Astrocyte of the cerebellum (primary cell): ENCODE measurements at regions not wholly inside any gene's neighbourhood (a gene's known extent, or its start where the extent isn't known, plus 50 kb on each side); places are given as distances from the start of the nearest gene placed in this dataset.

Experiments
- DNase-seq: peaks from one replicate; pipeline ENCODE4 v3.0.0-alpha.2; 2011; ENCODE audit warnings: low read depth
- H3K4me3 ChIP-seq: 2 replicates; pipeline ENCODE4 v1.5.1; 2011; ENCODE audit warnings: mild to moderate bottlenecking, low read depth, low read length, moderate library complexity
- in situ Hi-C: cut with HindIII; loops from 2 replicates; pipeline ENCODE4 v1.10.0; 2017; ENCODE audit warnings: low sequenced_read_pairs
- TF ChIP-seq, protein P1 (sequence below): IDR thresholded peaks from 2 replicates; pipeline ENCODE4 v1.5.1; 2012; ENCODE audit warnings: low read length, low read depth, moderate library complexity, mild to moderate bottlenecking; ENCODE audit errors: missing control alignments

DNA sequence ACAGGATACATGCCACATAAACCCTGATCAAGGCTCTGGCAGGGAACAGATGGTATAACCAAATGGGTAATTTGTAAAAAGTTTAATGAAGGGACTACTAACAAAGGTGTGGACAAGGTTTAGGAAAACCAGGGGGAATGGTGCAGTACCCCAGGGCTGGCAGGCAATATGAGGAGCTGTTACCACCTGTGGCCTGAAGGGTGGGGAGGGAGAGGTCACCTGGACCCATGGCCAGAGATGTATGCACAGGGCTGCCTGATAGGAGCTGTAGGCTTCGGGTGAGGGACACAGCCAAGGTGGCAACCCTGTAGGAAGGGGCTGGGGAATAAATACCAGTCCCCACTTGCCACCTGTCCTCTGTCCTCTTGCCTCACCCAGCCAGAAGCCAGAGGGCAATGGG is 51.4 kb upstream of the ID3 start:
- in situ Hi-C loops, result no loop called here
- no peak for DNase-seq
- TF ChIP-seq, protein P1, sequence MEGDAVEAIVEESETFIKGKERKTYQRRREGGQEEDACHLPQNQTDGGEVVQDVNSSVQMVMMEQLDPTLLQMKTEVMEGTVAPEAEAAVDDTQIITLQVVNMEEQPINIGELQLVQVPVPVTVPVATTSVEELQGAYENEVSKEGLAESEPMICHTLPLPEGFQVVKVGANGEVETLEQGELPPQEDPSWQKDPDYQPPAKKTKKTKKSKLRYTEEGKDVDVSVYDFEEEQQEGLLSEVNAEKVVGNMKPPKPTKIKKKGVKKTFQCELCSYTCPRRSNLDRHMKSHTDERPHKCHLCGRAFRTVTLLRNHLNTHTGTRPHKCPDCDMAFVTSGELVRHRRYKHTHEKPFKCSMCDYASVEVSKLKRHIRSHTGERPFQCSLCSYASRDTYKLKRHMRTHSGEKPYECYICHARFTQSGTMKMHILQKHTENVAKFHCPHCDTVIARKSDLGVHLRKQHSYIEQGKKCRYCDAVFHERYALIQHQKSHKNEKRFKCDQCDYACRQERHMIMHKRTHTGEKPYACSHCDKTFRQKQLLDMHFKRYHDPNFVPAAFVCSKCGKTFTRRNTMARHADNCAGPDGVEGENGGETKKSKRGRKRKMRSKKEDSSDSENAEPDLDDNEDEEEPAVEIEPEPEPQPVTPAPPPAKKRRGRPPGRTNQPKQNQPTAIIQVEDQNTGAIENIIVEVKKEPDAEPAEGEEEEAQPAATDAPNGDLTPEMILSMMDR, result no peak
- no peak overlapping the region for H3K4me3 ChIP-seq

DNA sequence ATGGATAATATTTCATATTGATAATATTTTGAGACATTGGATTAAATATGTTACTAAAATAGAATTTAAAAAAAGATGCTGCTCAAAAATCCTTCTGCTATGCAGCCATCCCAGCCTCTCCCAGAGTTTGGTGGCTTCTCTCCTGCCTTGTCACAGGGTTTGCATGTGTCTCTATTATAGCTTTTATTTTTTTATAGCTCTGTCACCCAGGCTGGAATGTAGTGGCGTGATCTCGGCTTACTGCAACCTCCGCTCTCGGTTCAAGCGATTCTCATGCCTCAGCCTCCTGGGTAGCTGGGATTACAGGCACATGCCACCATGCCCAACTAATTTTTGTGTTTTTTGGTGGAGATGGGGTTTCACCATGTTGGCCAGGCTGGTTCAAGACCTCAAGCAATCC is 50.7 kb upstream of the ID3 start:
- no peak overlapping the region for H3K4me3 ChIP-seq
- DNase-seq, result no peak
- in situ Hi-C loops, result no loop called here
- TF ChIP-seq, protein P1, result no peak
